ENCODE measurements at regions not wholly inside any gene's neighbourhood (a gene's known extent, or its start where the extent isn't known, plus 50 kb on each side); places are given as distances from the start of the nearest gene placed in this dataset.

- TF ChIP-seq, protein P1, sequence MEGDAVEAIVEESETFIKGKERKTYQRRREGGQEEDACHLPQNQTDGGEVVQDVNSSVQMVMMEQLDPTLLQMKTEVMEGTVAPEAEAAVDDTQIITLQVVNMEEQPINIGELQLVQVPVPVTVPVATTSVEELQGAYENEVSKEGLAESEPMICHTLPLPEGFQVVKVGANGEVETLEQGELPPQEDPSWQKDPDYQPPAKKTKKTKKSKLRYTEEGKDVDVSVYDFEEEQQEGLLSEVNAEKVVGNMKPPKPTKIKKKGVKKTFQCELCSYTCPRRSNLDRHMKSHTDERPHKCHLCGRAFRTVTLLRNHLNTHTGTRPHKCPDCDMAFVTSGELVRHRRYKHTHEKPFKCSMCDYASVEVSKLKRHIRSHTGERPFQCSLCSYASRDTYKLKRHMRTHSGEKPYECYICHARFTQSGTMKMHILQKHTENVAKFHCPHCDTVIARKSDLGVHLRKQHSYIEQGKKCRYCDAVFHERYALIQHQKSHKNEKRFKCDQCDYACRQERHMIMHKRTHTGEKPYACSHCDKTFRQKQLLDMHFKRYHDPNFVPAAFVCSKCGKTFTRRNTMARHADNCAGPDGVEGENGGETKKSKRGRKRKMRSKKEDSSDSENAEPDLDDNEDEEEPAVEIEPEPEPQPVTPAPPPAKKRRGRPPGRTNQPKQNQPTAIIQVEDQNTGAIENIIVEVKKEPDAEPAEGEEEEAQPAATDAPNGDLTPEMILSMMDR (IDR thresholded peaks at IDR 0.05) = no peak
- no peak for TF ChIP-seq POLR2A (IDR thresholded peaks at IDR 0.05)
Measured at GRCh38 chr2:41242001-41242331, 790.1 kb upstream of the SLC8A1 start.

Data from sigmoid colon (tissue), 3 donors.